ENCODE measurements at regions not wholly inside any gene's neighbourhood (a gene's known extent, or its start where the extent isn't known, plus 50 kb on each side); places are given as distances from the start of the nearest gene placed in this dataset.

DNA sequence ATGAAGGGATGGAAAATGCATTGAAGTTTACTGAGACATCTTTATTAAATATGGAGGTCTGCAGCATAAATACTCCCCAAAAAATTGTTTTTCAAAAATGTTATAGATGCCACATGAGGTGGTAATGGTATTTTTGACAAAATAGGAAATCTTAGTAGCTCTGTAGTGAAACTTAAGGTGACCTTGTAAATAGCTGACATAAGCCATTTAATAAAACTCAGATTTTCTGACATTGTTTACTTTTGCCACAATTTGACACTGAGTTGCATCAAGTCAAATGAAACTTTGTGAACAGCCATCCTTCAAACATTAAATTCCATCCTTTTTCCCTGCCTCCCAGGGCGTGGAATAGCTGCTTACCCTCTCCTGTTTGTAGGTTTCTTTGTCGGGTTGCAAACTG is 953.1 kb downstream of the PCDH17 start:
- H3K4me2 ChIP-seq (ENCODE audit: low read depth, low read length), result no peak overlapping the region
- no peak overlapping the region for H3K9ac ChIP-seq (ENCODE audit: low read length)
- H3K27me3 ChIP-seq (replicated peaks; ENCODE audit: insufficient read depth, low read length), result no peaks in the 10 kb centered on the region
- no peak overlapping the region for H3K27ac ChIP-seq (ENCODE audit: low read length)
- H3K9me3 ChIP-seq (replicated peaks; ENCODE audit: insufficient read depth, low read length), result no peaks in the 10 kb centered on the region
- H3K4me3 ChIP-seq (ENCODE audit: low read length), result no peak overlapping the region
- H3K79me2 ChIP-seq (ENCODE audit: low read length), result no peaks in the 10 kb centered on the region
- TF ChIP-seq, protein P1, sequence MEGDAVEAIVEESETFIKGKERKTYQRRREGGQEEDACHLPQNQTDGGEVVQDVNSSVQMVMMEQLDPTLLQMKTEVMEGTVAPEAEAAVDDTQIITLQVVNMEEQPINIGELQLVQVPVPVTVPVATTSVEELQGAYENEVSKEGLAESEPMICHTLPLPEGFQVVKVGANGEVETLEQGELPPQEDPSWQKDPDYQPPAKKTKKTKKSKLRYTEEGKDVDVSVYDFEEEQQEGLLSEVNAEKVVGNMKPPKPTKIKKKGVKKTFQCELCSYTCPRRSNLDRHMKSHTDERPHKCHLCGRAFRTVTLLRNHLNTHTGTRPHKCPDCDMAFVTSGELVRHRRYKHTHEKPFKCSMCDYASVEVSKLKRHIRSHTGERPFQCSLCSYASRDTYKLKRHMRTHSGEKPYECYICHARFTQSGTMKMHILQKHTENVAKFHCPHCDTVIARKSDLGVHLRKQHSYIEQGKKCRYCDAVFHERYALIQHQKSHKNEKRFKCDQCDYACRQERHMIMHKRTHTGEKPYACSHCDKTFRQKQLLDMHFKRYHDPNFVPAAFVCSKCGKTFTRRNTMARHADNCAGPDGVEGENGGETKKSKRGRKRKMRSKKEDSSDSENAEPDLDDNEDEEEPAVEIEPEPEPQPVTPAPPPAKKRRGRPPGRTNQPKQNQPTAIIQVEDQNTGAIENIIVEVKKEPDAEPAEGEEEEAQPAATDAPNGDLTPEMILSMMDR (IDR thresholded peaks at IDR 0.05; ENCODE audit: low read length), result no peak
- TF ChIP-seq EZH2 (optimal IDR thresholded peaks at IDR 0.05; ENCODE audit: low read depth, low read length) (no peak), EZH2phosphoT487 (IDR thresholded peaks at IDR 0.05; ENCODE audit: low read length) (no peak)
- no peaks in the 10 kb centered on the region for H3K36me3 ChIP-seq (replicated peaks; ENCODE audit: insufficient read depth, low read length)
- no peaks in the 10 kb centered on the region for H3F3A ChIP-seq (ENCODE audit: insufficient read depth, low read length)
- H2AFZ ChIP-seq (ENCODE audit: low read length), result no peak overlapping the region
- H3K4me1 ChIP-seq (ENCODE audit: low read length), result no peaks in the 10 kb centered on the region
- no peak for DNase-seq
- H3K9me2 ChIP-seq (replicated peaks; ENCODE audit: insufficient read depth, low read length), result no peaks in the 10 kb centered on the region
- no peaks in the 10 kb centered on the region for H4K20me1 ChIP-seq (ENCODE audit: insufficient read depth, low read length)

DNA sequence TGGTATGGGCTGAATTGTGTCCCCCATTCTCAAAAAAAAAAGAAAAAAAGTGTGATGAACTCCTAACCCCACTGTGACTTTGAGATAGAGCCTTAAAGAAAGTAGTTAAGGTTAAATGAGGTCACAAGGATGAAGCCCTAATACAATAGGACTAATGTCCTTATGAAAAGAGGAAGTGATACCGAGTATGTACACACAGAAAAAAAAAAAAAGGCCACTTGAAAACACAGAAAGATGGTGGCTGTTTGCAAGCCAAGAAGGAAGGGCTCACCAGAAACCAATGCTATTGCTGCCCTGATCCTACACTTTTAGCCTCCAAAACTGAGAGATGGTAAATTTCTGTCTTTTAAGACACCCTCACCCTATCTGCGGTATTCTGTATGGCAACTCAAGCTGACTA is 955.6 kb downstream of the PCDH17 start:
- Histone ChIP-seq H3K79me2 (ENCODE audit: low read length) (no peaks in the 10 kb centered on the region), H3K9me3 (replicated peaks; ENCODE audit: insufficient read depth, low read length) (no peaks in the 10 kb centered on the region), H3K36me3 (replicated peaks; ENCODE audit: insufficient read depth, low read length) (no peaks in the 10 kb centered on the region), H4K20me1 (ENCODE audit: insufficient read depth, low read length) (no peaks in the 10 kb centered on the region), H3K27ac (ENCODE audit: low read length) (no peak overlapping the region), H3K4me1 (ENCODE audit: low read length) (no peaks in the 10 kb centered on the region), H3K4me2 (ENCODE audit: low read depth, low read length) (no peak overlapping the region), H3K4me3 (ENCODE audit: low read length) (no peak overlapping the region), H3K9ac (ENCODE audit: low read length) (no peak overlapping the region), H3K27me3 (replicated peaks; ENCODE audit: insufficient read depth, low read length) (no peaks in the 10 kb centered on the region), H2AFZ (ENCODE audit: low read length) (no peak overlapping the region), H3F3A (ENCODE audit: insufficient read depth, low read length) (no peaks in the 10 kb centered on the region), H3K9me2 (replicated peaks; ENCODE audit: insufficient read depth, low read length) (no peaks in the 10 kb centered on the region)
- peak; percentile 42 for DNase-seq
- TF ChIP-seq, protein P1 (IDR thresholded peaks at IDR 0.05; ENCODE audit: low read length), result no peak
- TF ChIP-seq EZH2 (optimal IDR thresholded peaks at IDR 0.05; ENCODE audit: low read depth, low read length) (no peak), EZH2phosphoT487 (IDR thresholded peaks at IDR 0.05; ENCODE audit: low read length) (no peak)

DNA sequence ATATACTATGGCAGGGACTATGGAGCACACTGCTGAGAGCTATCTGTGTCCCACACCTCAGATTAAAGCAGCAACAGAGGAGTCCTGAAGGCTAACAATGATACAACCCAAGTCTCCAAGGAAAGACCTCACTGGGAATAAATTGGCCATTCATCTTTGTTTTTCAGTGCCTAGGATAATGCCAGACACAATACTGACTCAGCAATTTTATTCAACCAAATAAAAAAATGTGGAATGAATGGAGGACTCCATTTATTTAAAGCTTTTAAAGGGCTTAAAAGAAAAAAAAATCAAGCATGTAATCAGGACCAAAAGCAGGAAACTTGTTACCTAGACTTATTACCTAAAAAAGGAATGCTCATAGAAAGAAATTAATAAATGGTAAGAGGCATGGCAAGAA is 960.5 kb downstream of the PCDH17 start:
- no peak for DNase-seq
- Histone ChIP-seq H3K27ac (ENCODE audit: low read length) (no peak overlapping the region), H3K4me2 (ENCODE audit: low read depth, low read length) (no peak overlapping the region), H3F3A (ENCODE audit: insufficient read depth, low read length) (no peaks in the 10 kb centered on the region), H3K4me3 (ENCODE audit: low read length) (no peak overlapping the region), H2AFZ (ENCODE audit: low read length) (no peak overlapping the region), H3K4me1 (ENCODE audit: low read length) (no peaks in the 10 kb centered on the region), H3K9me2 (replicated peaks; ENCODE audit: insufficient read depth, low read length) (no peaks in the 10 kb centered on the region), H3K9me3 (replicated peaks; ENCODE audit: insufficient read depth, low read length) (no peaks in the 10 kb centered on the region), H3K27me3 (replicated peaks; ENCODE audit: insufficient read depth, low read length) (no peaks in the 10 kb centered on the region), H4K20me1 (ENCODE audit: insufficient read depth, low read length) (no peaks in the 10 kb centered on the region), H3K9ac (ENCODE audit: low read length) (no peak overlapping the region), H3K79me2 (ENCODE audit: low read length) (no peaks in the 10 kb centered on the region), H3K36me3 (replicated peaks; ENCODE audit: insufficient read depth, low read length) (no peaks in the 10 kb centered on the region)
- TF ChIP-seq EZH2 (optimal IDR thresholded peaks at IDR 0.05; ENCODE audit: low read depth, low read length) (no peak), EZH2phosphoT487 (IDR thresholded peaks at IDR 0.05; ENCODE audit: low read length) (no peak)
- TF ChIP-seq, protein P1 (IDR thresholded peaks at IDR 0.05; ENCODE audit: low read length), result no peak
